Thyroid gland (tissue), 4 donors: ENCODE measurements at regions not wholly inside any gene's neighbourhood (a gene's known extent, or its start where the extent isn't known, plus 50 kb on each side); places are given as distances from the start of the nearest gene placed in this dataset.

ENCODE experiments used
- CTCF ChIP-seq, 6 experiments: fragments of 200-600 bp in 3 of 6; fragments of 450-650 bp in 3 of 6; sonication (generic) in 3 of 6; IDR thresholded peaks; one replicate each; pipeline ENCODE4 v1.5.1; 2016 to 2019; ENCODE audit warnings: antibody characterized with exemption in 6 of 6, mild to moderate bottlenecking in 2 of 6, inconsistent platforms in 1 of 6, moderate library complexity in 1 of 6
- POLR2A ChIP-seq, 2 donors: fragments of 450-650 bp; IDR thresholded peaks; one replicate each; pipeline ENCODE4 v1.6.1; 2017; ENCODE audit warnings: antibody characterized with exemption in 2 of 2, mild to moderate bottlenecking in 2 of 2, moderate library complexity in 1 of 2

- TF ChIP-seq CTCF (IDR thresholded peaks at IDR 0.05), result no peak
- TF ChIP-seq POLR2A (IDR thresholded peaks at IDR 0.05), result no peak
Observed at GRCh38 chr2:201971531-201972228, 62.0 kb upstream of the FZD7 start.
